NCI-H187 (cell line): ENCODE measurements at regions not wholly inside any gene's neighbourhood (a gene's known extent, or its start where the extent isn't known, plus 50 kb on each side); places are given as distances from the start of the nearest gene placed in this dataset.

ENCODE experiments used
- DNase-seq, 2 experiments: peaks; one replicate each; lab custom pipeline; 2025; lab: John Stamatoyannopoulos, UW

- DNase-seq, result no peak
Observed at GRCh38 chr10:111131168-111131799, 54.5 kb downstream of the ADRA2A start.

DNA sequence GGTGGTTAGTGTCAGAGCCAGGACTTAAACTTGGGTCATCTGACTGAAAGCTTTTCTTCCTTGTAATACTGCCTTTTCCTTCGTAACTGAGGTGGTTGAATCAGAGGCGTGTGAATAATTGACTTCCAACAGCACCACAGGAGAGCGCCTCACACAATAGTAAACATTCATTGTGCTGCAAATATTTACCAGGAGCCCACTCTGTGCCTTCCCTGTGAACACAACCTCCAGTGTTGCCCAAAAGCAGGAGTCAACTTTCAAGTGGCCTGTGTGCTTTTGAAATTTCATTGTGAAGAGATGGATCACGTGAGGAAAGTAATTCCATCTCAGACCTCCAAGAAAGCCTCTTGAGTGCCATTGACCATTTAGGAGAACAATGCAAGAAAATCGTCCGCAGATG is 60.2 kb downstream of the ADRA2A start:
- DNase-seq, result peak; percentile 31 to 44

DNA sequence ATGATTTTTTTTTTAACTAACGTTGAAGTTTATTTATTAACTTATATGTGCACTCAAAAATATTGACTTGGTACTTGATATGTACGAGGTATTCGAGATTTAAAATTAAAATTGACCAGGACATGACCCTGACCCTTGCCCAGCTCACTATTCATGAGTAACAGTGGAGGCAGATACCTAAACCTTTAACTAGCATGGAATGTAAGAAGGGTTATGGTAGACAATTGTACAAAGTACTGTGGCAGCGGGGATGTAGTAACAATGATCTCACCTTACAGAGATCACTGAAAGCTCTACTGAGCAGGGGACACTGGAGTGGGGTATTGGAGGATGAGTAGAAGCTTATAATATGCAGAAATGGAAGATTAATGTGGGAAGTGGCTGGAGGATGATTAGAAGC is 60.8 kb downstream of the ADRA2A start:
- no peak for DNase-seq

DNA sequence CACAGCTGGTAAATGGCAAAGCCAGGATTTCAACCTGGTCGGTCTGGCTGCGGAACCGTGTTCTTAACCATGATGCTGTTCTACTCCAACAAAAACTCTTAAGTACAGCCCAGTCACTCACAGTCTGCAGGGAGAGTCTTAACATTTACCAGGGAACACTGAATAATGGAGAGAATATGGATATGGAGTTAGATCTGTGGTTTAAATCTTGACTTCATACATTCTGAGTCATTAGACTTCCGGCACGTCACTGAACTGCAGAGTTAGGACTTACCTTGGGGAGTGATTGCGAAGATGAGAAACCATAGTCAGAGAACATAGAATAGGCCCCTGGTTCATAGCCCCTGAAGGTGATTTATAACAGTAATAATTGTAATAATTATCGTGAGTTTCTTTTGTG is 61.7 kb downstream of the ADRA2A start:
- DNase-seq, result no peak

- no peak for DNase-seq
Observed at GRCh38 chr10:111139567-111139966, 62.7 kb downstream of the ADRA2A start.

DNA sequence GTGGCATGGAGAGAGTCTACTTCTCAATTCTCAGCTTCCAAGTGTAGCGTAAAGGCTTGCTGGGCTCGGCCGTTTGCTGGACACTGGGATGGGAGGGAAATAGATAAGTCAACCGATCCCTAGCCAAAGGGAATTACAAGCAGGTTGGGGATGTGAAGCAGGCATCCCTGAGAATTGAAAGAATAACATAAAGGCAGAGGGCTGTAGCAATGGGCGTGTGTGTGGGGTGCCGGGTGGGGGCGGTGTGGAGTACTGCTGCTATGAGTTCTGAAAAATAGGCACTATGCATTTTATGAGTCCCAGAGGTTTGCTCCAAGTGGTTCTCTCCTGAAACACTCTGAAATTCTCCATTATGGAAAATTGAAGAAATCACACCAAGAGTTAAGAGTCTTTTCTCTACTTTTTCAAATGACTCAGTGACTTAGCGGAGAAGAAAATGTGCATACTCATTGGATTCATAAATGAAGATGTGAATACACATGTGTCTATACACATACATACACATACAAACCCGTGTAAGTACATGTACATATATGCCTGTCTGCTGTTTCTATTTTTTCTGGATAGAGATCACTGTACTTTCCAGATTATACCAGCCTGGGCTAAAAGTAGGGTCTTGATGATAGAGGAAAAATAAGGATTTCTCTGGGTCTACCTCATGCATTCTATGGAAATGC is 65.4 kb downstream of the ADRA2A start:
- DNase-seq, result no peak

DNA sequence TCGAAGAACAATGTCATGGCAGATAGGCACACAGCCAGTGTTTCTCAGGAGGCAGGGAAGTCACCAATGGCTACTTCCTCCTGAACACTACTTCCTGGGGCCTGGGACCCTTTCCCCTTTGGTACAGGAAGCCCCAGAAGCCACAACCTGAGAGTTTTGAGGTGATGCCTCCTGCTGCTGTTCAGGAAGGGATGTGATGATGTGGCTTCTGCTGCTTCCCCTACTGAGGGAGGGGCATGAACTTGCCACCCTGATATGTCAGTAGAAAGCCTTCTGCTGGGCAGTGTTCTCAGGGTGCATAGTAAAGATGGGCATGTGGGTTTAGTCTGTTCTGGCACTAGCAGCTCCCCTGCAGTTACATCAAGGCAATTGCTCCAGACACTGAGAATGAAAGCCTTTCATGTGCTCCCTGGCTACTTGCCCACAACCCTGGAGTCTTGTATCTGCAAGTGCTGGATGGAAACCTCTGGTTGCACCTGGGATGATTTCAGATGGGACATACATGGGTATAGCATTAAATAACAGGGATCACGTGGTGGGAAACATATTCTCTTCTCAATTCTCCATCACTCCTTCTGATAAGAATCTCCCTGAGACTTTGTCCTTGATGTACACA is 69.3 kb downstream of the ADRA2A start:
- DNase-seq, result no peak

GRCh38 chr10:111148025-111148424 is 71.2 kb downstream of the ADRA2A start:
- no peak for DNase-seq

- no peak for DNase-seq
Observed at GRCh38 chr10:111148440-111148839, 71.6 kb downstream of the ADRA2A start.

- no peak for DNase-seq
Observed at GRCh38 chr10:111150691-111151090, 73.9 kb downstream of the ADRA2A start.

DNA sequence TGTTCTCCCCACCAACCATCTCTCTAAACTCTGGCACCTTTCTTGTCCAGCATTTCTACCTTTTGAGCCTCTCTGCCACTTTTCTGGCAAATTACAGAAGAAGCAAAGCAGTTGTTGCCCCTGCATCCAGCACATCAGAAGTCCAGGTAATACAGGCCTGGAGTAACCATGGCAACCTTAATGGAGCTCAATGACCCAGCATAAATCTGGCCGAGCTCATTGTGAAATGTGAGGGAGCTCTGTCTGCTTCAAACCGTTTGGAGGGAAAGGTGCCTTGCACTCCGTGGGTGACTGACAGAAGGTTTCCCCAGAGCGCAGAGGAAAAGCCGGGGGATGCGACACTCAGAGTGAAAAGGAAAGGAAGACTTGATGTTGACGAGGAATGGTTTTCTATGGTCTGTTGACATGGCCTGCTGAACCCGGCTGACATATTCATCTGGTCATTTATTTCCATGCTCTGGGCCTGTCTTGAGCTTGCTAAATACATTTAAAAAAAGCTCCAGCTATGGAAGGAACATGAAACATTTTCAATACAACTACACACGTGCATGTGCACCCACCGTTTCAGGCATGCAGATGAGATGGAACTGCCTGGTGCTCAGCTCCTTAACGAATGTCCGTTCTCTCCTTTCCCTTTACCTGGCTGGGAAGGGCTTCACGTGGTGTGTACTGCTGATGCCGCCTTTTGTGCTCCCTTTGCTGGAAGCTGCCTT is 74.9 kb downstream of the ADRA2A start:
- no peak for DNase-seq

DNA sequence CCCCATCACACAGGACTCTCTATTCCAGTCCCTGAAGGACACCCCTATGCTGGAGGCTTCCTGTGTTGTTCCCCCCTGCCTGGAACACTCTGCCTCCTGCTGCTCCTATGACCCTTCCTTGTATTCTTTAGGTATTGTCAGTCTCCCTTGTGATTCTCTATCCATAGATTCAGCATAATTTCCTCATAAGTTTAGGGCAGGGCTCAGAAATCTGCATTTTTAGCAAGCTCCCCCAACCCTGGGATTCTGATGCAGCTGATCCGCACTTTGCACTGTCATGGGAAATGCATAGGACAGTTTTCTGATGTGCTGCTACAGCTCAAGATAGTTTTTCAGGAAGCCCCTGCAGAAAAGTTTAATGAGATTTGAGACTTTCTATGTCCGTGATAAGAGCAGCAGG is 79.9 kb downstream of the ADRA2A start:
- DNase-seq, result no peak

DNA sequence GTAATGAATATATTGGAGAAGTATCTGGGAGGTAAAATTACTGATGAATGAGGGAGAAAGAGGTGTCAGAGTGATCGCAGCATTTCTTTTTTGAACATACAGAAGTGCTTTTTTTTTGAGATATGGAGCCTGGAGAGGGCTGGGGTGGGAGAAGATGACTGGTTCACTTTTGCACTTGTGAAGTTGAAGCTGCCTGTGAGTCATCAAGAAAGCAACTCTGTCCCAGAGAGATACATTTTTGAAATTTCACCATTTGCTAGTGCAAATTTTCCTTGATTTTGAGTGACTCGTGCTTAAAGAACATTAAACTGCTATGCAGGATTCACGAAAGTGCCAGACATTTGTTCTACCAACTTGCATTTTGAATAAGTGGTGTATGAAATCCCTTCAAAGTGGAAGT is 81.8 kb downstream of the ADRA2A start:
- DNase-seq, result no peak

DNA sequence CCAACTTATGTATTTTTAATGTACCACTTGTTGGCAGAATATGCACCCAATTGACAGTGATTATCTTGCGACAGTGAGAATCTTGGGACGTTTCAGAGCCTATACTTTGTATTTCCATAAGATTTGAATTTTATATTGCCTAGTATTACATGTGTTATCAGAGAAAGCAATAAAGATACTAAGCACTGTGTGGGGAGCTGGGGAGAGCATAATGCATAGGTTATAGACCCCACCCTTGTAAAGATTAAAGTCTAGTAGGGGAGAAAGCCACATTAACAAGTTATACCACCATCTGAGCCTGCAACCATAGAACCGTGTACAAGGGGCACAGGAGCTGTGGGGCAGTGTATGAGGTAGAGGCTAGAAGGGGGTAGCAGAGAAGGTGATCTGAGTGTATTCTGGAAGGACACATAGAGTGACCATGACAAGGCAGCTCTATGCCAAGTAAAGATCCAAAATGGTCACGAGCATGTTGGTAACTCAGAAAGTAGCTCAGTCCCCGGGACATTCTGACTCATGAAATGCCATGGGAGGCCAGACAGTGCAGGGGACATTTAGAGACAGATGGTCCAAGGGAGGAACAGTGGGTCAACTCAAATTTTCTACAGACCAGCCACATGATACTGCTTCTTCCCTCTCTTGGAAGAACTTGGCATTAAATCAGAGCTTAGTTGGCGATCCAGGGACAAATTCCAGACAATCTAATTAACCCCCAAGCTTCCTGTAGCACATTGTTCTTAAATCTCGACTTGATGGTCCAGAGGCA is 84.5 kb downstream of the ADRA2A start:
- DNase-seq, result no peak

DNA sequence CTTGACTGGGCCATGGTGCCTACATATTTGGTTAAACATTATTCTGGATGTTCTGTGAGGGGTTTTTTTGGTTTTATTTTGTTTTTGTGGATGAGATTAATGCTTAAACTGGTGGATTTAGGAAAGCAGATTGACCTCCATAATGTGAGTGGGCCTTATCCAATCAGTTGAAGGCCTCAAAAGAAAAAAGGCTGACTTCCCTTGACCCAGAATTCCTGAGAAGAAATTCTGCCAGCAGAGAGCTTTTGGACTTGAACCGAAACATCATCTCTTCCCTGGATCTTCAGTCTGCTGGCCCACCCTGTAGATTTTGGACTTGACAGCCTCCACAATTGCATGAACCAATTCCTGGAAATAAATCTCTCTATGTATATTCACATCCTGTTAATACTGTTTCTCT is 94.4 kb downstream of the ADRA2A start:
- DNase-seq, result no peak

DNA sequence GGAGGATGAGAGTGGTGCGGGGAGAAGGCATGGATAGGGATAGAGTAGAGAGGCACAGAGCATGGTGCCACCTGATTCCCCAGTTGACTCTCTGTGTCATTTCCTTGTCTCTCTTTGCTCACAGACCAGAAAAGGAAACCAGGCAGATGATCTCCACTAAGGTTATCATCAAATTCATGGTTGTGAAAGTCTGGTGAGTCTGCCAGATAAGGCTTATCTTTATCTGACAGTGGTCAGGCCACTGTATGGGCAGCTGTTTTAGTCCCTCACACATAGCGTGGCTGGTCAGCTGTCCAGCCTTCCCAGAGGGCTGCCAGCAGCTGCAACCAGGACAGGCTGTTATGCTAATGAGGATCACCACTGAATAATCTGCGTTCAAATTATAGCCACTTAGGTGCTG is 99.0 kb downstream of the ADRA2A start:
- DNase-seq, result no peak

GRCh38 chr10:111177379-111177778 is 100.5 kb downstream of the ADRA2A start:
- no peak for DNase-seq

- DNase-seq, result no peak
Observed at GRCh38 chr10:111179514-111179913, 102.7 kb downstream of the ADRA2A start.

GRCh38 chr10:111186358-111186757 is 109.5 kb downstream of the ADRA2A start:
- DNase-seq, result no peak

DNA sequence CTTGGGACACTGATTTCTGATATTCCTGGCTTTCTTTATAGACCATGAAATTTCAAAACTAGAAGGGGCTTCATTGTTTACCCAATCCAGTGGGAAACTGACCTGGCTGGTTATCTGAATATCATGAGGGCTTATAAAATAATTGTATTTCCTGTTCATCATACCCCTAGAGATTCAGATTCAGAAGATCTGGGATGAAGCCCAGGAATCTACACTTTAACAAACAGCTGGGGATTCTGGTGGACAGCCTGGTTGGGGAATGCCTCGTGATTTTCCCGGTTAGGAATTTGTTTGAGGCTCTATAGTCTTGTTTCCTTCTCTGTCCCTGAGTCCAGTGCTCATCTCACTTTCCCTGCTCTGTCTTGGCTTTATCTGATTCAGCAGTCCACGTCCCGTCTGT is 110.3 kb downstream of the ADRA2A start:
- no peak for DNase-seq

DNA sequence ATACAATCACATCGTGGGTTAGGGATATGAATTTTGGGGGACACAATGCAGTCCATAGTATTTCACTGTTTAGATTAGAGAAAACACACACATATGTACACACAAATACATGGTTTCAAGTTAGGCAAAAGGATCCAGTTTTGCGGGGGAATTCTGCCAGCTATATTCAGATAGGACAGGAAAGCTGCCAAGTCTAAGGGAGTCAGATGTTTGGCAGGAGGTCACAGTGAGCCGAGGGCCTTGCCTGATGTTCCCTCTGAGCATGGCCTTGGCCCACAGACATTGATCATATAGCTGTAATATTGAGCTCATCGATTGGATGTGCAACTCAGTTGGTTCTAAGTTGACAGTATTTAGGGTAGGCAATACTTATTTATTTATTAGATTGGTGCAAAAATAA is 122.8 kb downstream of the ADRA2A start:
- DNase-seq, result no peak

DNA sequence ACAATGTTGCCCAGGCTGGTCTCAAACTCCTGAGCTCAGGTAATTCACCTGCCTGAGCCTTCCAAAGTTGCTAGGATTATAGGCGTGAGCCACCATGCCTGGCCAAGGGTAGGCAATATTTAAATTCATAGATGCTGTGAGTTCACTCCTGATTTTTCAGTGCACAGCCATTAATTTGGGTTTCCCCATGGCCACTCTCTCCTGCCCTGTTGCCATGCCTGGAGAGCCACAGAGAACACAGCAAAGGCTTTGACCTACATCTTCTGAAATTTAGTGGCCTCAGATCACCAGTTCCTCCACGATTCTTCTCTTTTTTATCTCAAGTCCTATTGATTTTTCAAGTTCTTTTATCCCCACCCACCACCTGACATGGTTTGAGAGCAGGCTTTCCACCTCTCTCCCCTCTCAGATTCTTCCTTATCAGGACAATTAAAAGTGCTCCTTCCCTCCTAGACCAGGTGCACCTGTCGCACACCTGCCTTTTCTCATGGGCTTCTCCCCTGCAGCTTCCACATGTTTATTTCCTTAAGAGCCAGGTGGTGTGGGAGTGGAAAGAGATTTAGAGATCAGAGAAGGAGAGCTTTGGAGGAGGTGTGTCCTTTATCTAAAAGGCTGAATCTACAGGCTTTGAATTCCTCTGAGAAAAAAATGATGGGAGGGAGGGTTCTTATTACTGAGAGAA is 123.8 kb downstream of the ADRA2A start:
- DNase-seq, result peak; percentile 78 to 89
